ENCODE measurements at regions not wholly inside any gene's neighbourhood (a gene's known extent, or its start where the extent isn't known, plus 50 kb on each side); places are given as distances from the start of the nearest gene placed in this dataset.

GRCh38 chr14:38521591-38521990 is 265.7 kb upstream of the CLEC14A start:
- TF ChIP-seq ZNF23 (tag by site-specific recombination; IDR thresholded peaks at IDR 0.05; ENCODE audit: borderline replicate concordance) (no peak), ZNF768 (tag by site-specific recombination; IDR thresholded peaks at IDR 0.05) (no peak), ZNF184 (tag by site-specific recombination; IDR thresholded peaks at IDR 0.05) (no peak), CTCF (tag by site-specific recombination; IDR thresholded peaks at IDR 0.05) (no peak), ZBTB7A (tag by site-specific recombination; IDR thresholded peaks at IDR 0.05; ENCODE audit: low read depth) (no peak), ZNF391 (tag by site-specific recombination; IDR thresholded peaks at IDR 0.05; ENCODE audit: borderline replicate concordance, low read depth) (no peak), MYNN (tag by site-specific recombination; IDR thresholded peaks at IDR 0.05; ENCODE audit: borderline replicate concordance) (no peak), ZNF274 (IDR thresholded peaks at IDR 0.05; ENCODE audit: low read length) (no peak), ZNF274 (tag by site-specific recombination; IDR thresholded peaks at IDR 0.05; ENCODE audit: borderline replicate concordance) (no peak), ZNF629 (tag by site-specific recombination; IDR thresholded peaks at IDR 0.05) (no peak)

Data from HEK293 (cell line).